Lower lobe of right lung (tissue), 2 donors: ENCODE measurements at regions not wholly inside any gene's neighbourhood (a gene's known extent, or its start where the extent isn't known, plus 50 kb on each side); places are given as distances from the start of the nearest gene placed in this dataset.

ENCODE experiments used
- ATAC-seq, 2 donors: fragments of 200-7000 bp; cut with Tn5 transposase; one replicate each; pipeline ENCODE4 v1.9.1; 2020 to 2022; ENCODE audit warnings: mild to moderate bottlenecking in 2 of 2, moderate library complexity in 2 of 2
- DNase-seq: peaks from one replicate; pipeline ENCODE4 v3.0.0-alpha.2; 2020
- H3K27ac ChIP-seq: fragments of 200-600 bp; one replicate; pipeline ENCODE4 v1.8.0; 2022
- H3K27me3 ChIP-seq: fragments of 200-600 bp; one replicate; pipeline ENCODE4 v1.8.0; 2022; ENCODE audit warnings: low read depth
- H3K36me3 ChIP-seq: fragments of 200-600 bp; one replicate; pipeline ENCODE4 v1.8.0; 2022; ENCODE audit warnings: mild to moderate bottlenecking
- H3K4me1 ChIP-seq: fragments of 200-600 bp; one replicate; pipeline ENCODE4 v1.8.0; 2022
- H3K4me3 ChIP-seq: fragments of 200-600 bp; one replicate; pipeline ENCODE4 v1.8.0; 2022; ENCODE audit warnings: mild to moderate bottlenecking
- H3K9me3 ChIP-seq: fragments of 200-600 bp; one replicate; pipeline ENCODE4 v1.8.0; 2022
- intact Hi-C: fragments of 100-400 bp; cut with DNase I; formaldehyde crosslinking; loops from one replicate; pipeline ENCODE4 v1.11.0; 2022
- TF ChIP-seq, protein P1 (sequence below): fragments of 200-600 bp; IDR thresholded peaks from one replicate; pipeline ENCODE4 v1.8.0; 2022; ENCODE audit warnings: antibody characterized with exemption, mild to moderate bottlenecking
- donor health status: DM: no; HTN: yes; CAD: no; lungs with severe emphysema.

DNA sequence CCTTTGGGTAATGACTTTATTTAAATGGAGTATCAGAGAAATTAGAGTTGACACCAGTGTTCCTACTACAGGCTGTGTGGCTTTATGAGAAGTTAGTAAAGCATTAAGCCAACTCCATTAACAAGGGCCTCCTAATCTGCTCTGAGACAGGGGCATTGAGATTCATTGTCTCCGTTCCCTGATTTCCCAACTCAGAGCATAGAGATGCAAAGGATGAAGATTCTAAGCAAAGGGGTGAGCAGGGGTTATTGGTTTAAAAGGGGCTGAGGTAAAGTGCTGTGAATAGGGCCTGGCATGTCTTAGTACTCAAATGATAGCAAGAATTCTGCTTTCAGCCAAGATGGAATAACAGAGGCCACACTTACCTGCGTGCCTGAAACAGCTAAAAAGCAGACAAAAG lies 428.4 kb downstream of the PTPRU start:
- H3K27me3 ChIP-seq: no peaks in the 10 kb centered on the region
- H3K36me3 ChIP-seq: no peaks in the 10 kb centered on the region
- TF ChIP-seq, protein P1, sequence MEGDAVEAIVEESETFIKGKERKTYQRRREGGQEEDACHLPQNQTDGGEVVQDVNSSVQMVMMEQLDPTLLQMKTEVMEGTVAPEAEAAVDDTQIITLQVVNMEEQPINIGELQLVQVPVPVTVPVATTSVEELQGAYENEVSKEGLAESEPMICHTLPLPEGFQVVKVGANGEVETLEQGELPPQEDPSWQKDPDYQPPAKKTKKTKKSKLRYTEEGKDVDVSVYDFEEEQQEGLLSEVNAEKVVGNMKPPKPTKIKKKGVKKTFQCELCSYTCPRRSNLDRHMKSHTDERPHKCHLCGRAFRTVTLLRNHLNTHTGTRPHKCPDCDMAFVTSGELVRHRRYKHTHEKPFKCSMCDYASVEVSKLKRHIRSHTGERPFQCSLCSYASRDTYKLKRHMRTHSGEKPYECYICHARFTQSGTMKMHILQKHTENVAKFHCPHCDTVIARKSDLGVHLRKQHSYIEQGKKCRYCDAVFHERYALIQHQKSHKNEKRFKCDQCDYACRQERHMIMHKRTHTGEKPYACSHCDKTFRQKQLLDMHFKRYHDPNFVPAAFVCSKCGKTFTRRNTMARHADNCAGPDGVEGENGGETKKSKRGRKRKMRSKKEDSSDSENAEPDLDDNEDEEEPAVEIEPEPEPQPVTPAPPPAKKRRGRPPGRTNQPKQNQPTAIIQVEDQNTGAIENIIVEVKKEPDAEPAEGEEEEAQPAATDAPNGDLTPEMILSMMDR: no peak
- H3K4me3 ChIP-seq: no peak overlapping the region
- H3K9me3 ChIP-seq: peaks cover 7% of the 10 kb centered on the region
- no peak for ATAC-seq
- no peaks in the 10 kb centered on the region for H3K4me1 ChIP-seq
- DNase-seq: no peak
- H3K27ac ChIP-seq: no peak overlapping the region
- intact Hi-C loops: no loop called here

DNA sequence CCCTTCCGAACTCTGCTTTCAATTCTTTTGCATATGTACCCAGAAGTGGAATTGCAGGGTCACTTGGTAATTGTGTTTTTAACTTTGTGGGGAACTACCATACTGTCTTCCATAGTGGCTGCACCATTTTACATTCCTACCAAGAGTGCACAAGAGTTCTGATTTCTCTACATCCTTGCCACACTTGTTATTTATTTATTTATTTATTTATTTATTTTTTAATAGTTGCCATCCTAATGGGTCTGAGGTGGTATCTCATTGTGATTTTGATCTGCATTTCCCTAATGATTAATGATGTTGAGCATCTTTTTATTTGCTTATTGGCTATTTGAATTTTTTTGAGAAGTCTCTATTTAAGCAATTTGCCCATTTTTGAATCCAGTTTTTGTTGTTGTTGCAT lies 422.4 kb downstream of the PTPRU start:
- peaks cover 3% of the 10 kb centered on the region for H3K27me3 ChIP-seq
- H3K9me3 ChIP-seq: peaks cover 14% of the 10 kb centered on the region
- intact Hi-C loops: no loop called here
- H3K4me3 ChIP-seq: no peak overlapping the region
- H3K4me1 ChIP-seq: no peaks in the 10 kb centered on the region
- H3K27ac ChIP-seq: no peak overlapping the region
- ATAC-seq (no peak), DNase-seq (no peak)
- TF ChIP-seq, protein P1: no peak
- no peaks in the 10 kb centered on the region for H3K36me3 ChIP-seq

DNA sequence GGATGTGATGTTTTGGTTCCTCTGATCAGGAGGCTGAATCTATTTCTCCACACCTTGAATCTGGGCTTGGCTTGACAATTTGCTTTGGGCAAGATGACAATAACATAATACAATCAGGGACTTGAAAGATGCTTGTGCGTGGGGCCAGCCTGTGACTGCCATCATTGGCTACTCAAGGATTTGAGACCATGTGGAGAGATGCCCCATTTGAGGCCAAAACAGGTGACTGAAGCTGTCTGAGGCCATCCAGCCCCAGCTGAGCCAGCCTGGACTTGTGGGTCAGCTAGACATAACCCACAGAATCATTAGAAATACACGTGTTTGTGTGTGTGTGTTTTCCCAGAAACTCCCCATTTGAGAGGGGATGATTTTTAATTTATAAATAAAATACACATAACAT lies 421.5 kb downstream of the PTPRU start:
- Histone ChIP-seq H3K4me3 (no peak overlapping the region), H3K27ac (no peak overlapping the region), H3K27me3 (peaks cover 9% of the 10 kb centered on the region), H3K36me3 (no peaks in the 10 kb centered on the region), H3K9me3 (peaks cover 14% of the 10 kb centered on the region), H3K4me1 (no peaks in the 10 kb centered on the region)
- ATAC-seq (no peak), DNase-seq (no peak)
- intact Hi-C loops: no loop called here
- TF ChIP-seq, protein P1: no peak

DNA sequence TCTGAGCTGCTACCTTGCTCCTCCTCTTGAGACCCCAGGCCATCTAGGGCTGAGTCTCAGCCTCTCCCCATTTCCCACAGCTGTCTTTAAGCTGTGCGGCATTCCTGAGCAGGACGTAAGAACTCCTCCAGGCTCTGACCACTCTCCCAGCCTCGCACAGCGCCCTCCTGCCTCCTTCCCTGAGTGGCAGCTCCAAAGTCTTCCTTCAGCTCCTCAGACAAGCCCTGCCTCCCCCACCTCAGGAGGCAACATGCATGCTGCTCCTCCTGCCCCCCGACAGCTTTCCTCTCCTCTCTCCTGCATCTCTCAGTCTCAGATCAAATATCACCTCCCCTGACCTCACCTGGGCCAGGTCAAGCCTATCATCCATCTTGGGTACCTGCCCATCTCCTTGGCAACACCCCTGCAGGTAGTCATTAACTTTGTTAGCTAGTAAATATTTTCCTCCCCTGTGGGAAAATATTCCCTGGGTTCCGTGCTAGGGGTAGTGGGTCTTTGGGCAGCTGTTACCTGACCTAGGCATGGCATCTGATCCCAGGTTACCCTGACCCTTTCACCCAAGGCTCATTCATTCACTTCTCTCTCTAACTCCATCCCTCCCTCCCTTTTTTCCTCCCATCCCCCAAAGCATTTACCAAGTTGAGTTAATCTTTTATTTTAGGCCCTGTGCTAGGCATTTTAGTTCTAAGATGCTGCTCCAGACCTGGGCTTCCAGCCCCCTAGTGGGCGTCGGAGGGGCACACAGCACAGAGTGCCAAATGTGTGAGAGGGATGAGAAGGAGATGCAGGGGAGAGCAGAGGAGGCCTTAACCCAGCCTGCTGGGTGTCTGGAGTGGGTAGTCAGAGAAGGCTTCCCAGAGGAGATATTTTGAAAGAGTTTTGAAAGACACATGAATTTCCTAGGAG lies 419.9 kb downstream of the PTPRU start:
- DNase-seq (no peak), ATAC-seq (no peak)
- TF ChIP-seq, protein P1: peak; percentile 14
- peaks cover 7% of the 10 kb centered on the region for H3K9me3 ChIP-seq
- no peaks in the 10 kb centered on the region for H3K4me1 ChIP-seq
- H3K36me3 ChIP-seq: no peaks in the 10 kb centered on the region
- H3K4me3 ChIP-seq: no peak overlapping the region
- H3K27ac ChIP-seq: no peak overlapping the region
- peaks cover 9% of the 10 kb centered on the region for H3K27me3 ChIP-seq
- intact Hi-C loops: no loop called here

DNA sequence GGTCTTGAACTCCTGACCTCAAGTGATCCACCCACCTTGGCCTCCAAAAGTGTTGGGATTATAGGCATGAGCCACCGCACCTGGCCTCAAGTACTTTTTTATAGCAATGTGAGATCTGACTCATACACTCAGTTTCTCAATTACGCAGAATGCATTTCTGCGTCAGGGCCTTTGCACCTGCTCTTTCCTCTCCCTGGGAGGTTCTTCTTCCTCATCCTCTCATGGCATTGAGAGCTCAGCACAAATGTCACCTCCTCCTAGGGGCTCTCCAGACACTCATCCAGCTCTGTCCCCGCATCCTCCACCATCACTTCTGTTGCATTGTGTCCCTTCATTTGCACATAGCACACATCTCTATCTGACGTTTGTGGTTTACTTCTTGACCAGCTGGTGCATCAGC lies 418.8 kb downstream of the PTPRU start:
- no peak overlapping the region for H3K4me3 ChIP-seq
- TF ChIP-seq, protein P1: no peak
- H3K9me3 ChIP-seq: peaks cover 7% of the 10 kb centered on the region
- DNase-seq (no peak), ATAC-seq (no peak)
- peaks cover 9% of the 10 kb centered on the region for H3K27me3 ChIP-seq
- H3K27ac ChIP-seq: no peak overlapping the region
- intact Hi-C loops: no loop called here
- no peaks in the 10 kb centered on the region for H3K4me1 ChIP-seq
- no peaks in the 10 kb centered on the region for H3K36me3 ChIP-seq
